NB4 (cell line): ENCODE measurements at regions not wholly inside any gene's neighbourhood (a gene's known extent, or its start where the extent isn't known, plus 50 kb on each side); places are given as distances from the start of the nearest gene placed in this dataset.

Experiments used
- DNase-seq: peaks from one replicate; pipeline ENCODE4 v3.0.0; 2010; ENCODE audit warnings: low read depth
- H3K4me3 ChIP-seq: one replicate; pipeline ENCODE4 v1.5.1; 2011; ENCODE audit warnings: mild to moderate bottlenecking, low read depth, low read length, moderate library complexity
- MAX ChIP-seq: IDR thresholded peaks from 2 replicates; pipeline ENCODE4 v1.6.1; 2011; ENCODE audit warnings: low read depth, low read length
- MYC ChIP-seq: IDR thresholded peaks from 2 replicates; pipeline ENCODE4 v1.6.1; 2011; ENCODE audit warnings: low read depth, low read length
- POLR2A ChIP-seq: IDR thresholded peaks from 2 replicates; pipeline ENCODE4 v1.6.1; 2011; ENCODE audit warnings: mild to moderate bottlenecking; ENCODE audit not compliant: insufficient read length; ENCODE audit errors: extremely low read depth
- TF ChIP-seq, protein P1 (sequence below): IDR thresholded peaks from one replicate; pipeline ENCODE4 v1.5.1; 2012; ENCODE audit warnings: low read depth, low read length

GRCh38 chr20:11686195-11686594 is 231.5 kb upstream of the BTBD3 start:
- no peak overlapping the region for H3K4me3 ChIP-seq
- DNase-seq = no peak
- no peak for TF ChIP-seq POLR2A
- TF ChIP-seq MYC = no peak
- TF ChIP-seq MAX = no peak
- TF ChIP-seq, protein P1, sequence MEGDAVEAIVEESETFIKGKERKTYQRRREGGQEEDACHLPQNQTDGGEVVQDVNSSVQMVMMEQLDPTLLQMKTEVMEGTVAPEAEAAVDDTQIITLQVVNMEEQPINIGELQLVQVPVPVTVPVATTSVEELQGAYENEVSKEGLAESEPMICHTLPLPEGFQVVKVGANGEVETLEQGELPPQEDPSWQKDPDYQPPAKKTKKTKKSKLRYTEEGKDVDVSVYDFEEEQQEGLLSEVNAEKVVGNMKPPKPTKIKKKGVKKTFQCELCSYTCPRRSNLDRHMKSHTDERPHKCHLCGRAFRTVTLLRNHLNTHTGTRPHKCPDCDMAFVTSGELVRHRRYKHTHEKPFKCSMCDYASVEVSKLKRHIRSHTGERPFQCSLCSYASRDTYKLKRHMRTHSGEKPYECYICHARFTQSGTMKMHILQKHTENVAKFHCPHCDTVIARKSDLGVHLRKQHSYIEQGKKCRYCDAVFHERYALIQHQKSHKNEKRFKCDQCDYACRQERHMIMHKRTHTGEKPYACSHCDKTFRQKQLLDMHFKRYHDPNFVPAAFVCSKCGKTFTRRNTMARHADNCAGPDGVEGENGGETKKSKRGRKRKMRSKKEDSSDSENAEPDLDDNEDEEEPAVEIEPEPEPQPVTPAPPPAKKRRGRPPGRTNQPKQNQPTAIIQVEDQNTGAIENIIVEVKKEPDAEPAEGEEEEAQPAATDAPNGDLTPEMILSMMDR = no peak

DNA sequence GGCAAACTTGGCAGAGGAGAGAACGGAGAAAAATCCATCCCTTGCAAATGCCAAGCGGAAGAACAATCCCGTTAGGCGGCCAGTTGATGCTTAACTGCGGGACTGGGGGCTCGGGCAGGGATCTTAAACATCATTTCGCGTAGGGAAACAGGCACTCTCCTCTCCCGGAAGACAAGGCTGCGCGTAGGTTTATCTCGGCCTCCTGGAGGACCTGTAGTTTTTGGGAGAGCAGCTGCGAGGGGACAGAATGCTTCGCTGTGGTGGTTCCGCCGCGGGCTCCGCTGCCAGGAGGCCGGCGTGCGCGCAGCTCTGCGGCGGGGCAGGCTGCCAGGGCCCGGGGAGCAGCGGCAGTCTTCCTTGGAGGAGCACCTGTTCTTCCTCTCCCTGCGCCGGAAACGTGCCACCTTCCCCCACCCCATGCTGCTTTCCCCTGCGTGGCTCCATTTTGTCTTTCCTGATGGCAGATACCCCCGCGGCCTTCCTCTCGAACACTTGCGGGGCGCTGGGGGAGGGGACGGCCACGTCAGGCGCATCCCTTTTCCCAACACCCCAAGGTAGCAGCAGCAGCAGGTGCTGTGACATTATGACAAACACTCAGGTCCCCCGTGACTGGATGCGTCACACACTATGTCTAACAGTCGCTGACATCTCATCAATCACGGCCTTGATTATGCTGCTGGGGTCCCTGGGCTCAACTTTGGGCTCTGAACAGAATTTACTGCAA is 230.7 kb upstream of the BTBD3 start:
- TF ChIP-seq MYC (no peak), POLR2A (no peak), MAX (no peak)
- TF ChIP-seq, protein P1 = no peak
- no peak for DNase-seq
- H3K4me3 ChIP-seq = no peak overlapping the region

DNA sequence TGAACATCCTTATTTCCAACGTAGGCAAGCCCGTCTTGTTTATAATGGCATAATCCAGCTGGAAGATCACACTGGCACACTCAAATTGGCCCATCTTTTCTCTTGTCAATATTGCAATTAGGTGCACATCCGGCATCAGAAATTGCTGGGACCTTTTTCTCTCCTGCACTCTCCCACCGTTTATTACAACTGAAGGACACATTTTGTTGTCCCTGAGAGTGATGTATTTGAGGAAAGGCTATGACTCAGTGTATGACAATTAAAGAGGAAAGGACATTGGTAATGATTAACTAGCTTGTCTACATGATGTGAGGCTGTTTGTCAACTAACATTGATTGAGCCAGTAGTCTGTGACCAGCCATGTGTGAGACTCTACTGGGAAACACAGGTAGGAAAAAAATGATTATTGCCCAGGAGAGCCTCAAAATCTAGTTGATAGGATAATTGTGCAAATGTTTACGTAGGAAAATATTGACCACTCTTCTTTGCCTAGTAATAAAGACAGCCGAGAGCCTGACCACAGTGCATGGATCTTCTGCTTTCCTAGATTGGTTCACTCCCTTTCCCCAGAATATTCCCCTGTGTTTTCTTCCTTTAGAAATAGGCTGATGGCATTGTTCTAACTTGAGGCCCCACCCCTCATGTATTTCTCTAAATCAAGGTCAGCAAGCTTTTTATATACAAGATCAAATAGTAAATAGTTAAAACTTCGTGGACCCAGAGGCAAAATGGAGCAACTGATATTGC is 230.0 kb upstream of the BTBD3 start:
- no peak for DNase-seq
- TF ChIP-seq POLR2A = no peak
- H3K4me3 ChIP-seq = no peak overlapping the region

GRCh38 chr20:11689262-11689661 is 228.4 kb upstream of the BTBD3 start:
- DNase-seq = no peak
- no peak for TF ChIP-seq MAX
- TF ChIP-seq, protein P1 = no peak
- TF ChIP-seq POLR2A = no peak
- no peak for TF ChIP-seq MYC
- no peak overlapping the region for H3K4me3 ChIP-seq

DNA sequence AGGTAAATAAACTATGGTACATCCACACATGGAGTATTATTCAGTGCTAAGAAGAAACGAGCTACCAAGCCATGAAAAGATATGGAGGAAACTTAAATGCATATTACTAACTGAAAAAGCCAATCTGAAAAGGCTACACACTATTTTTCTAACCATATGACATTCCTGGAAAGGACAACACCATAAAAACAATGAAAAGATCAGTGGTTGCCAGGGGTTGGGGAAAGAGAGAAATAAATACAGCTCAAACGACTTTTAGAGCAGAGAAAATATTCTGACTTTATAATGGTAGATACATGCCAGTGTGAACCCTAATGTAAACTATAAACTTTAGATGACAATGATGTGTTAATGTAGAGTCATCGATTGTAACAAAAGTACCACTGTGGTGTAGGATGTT is 225.9 kb upstream of the BTBD3 start:
- DNase-seq = no peak
- TF ChIP-seq MYC (no peak), POLR2A (no peak), MAX (no peak)
- TF ChIP-seq, protein P1 = no peak
- no peak overlapping the region for H3K4me3 ChIP-seq

- TF ChIP-seq, protein P1 = no peak
- TF ChIP-seq MAX (no peak), POLR2A (no peak), MYC (no peak)
- H3K4me3 ChIP-seq = no peak overlapping the region
- DNase-seq = no peak
Observed at GRCh38 chr20:11692567-11692966, 225.1 kb upstream of the BTBD3 start.
